NCI-H2029 (cell line): ENCODE measurements at regions not wholly inside any gene's neighbourhood (a gene's known extent, or its start where the extent isn't known, plus 50 kb on each side); places are given as distances from the start of the nearest gene placed in this dataset.

Experiments used
- DNase-seq: peaks from one replicate; lab custom pipeline; 2025; lab: John Stamatoyannopoulos, UW

- no peak for DNase-seq
Measured at GRCh38 chr12:91579516-91580263, 397.1 kb upstream of the DCN start.

GRCh38 chr12:91577586-91578539 lies 395.2 kb upstream of the DCN start:
- peak; percentile 23 for DNase-seq

GRCh38 chr12:91576432-91576831 lies 393.8 kb upstream of the DCN start:
- no peak for DNase-seq

GRCh38 chr12:91575630-91576029 lies 393.0 kb upstream of the DCN start:
- no peak for DNase-seq

GRCh38 chr12:91574975-91575374 lies 392.4 kb upstream of the DCN start:
- no peak for DNase-seq

- no peak for DNase-seq
Measured at GRCh38 chr12:91574391-91574790, 391.8 kb upstream of the DCN start.

- DNase-seq, result no peak
Measured at GRCh38 chr12:91572869-91573268, 390.3 kb upstream of the DCN start.

- no peak for DNase-seq
Measured at GRCh38 chr12:91567100-91567485, 384.5 kb upstream of the DCN start.

- no peak for DNase-seq
Measured at GRCh38 chr12:91566328-91567099, 383.9 kb upstream of the DCN start.

GRCh38 chr12:91565846-91566245 lies 383.2 kb upstream of the DCN start:
- no peak for DNase-seq

GRCh38 chr12:91565246-91565645 lies 382.6 kb upstream of the DCN start:
- no peak for DNase-seq

GRCh38 chr12:91563011-91563765 lies 380.6 kb upstream of the DCN start:
- DNase-seq, result no peak

- no peak for DNase-seq
Measured at GRCh38 chr12:91562476-91562875, 379.9 kb upstream of the DCN start.

GRCh38 chr12:91561958-91562325 lies 379.3 kb upstream of the DCN start:
- DNase-seq, result no peak

GRCh38 chr12:91561301-91561957 lies 378.8 kb upstream of the DCN start:
- no peak for DNase-seq

GRCh38 chr12:91556909-91557308 lies 374.3 kb upstream of the DCN start:
- no peak for DNase-seq

GRCh38 chr12:91555436-91556415 lies 373.1 kb upstream of the DCN start:
- DNase-seq, result no peak

GRCh38 chr12:91551927-91552326 lies 369.3 kb upstream of the DCN start:
- DNase-seq, result no peak

- DNase-seq, result no peak
Measured at GRCh38 chr12:91551242-91551641, 368.6 kb upstream of the DCN start.

- DNase-seq, result no peak
Measured at GRCh38 chr12:91542666-91543065, 360.0 kb upstream of the DCN start.
